Prostate gland (tissue), 2 donors: ENCODE measurements at regions not wholly inside any gene's neighbourhood (a gene's known extent, or its start where the extent isn't known, plus 50 kb on each side); places are given as distances from the start of the nearest gene placed in this dataset.

Experiments used
- POLR2A ChIP-seq: fragments of 450-650 bp; IDR thresholded peaks from one replicate; pipeline ENCODE4 v1.6.1; 2016; ENCODE audit warnings: antibody characterized with exemption, mild to moderate bottlenecking
- TF ChIP-seq, protein P1 (sequence below), 4 experiments: fragments of 200-600 bp in 2 of 4; fragments of 450-650 bp in 2 of 4; sonication (generic) in 2 of 4; IDR thresholded peaks; 1 replicate in 3 of 4; 2 replicates in 1 of 4; pipeline ENCODE4 v1.5.1; 2016 to 2019; ENCODE audit warnings: antibody characterized with exemption in 4 of 4, mild to moderate bottlenecking in 2 of 4, moderate library complexity in 2 of 4

DNA sequence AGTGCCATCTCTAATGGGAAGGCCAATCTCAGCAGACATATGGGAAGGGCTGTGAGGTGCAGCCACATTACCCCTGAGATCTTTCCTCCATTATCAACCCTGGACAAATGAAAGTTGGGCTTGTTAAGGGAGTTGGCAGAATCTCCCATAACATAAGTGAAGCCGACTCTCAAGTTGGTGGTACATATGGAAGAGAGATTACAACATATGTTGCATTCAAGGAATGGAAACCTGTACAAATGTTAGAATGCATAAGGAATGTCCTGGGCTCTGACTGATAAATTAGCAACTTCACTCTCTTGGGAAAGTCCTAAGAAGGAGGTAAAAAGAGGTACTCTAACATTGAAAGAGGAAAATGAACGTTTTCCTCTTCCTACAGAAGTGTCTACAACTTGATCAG, 288.7 kb downstream of the IL20RB start:
- TF ChIP-seq, protein P1, sequence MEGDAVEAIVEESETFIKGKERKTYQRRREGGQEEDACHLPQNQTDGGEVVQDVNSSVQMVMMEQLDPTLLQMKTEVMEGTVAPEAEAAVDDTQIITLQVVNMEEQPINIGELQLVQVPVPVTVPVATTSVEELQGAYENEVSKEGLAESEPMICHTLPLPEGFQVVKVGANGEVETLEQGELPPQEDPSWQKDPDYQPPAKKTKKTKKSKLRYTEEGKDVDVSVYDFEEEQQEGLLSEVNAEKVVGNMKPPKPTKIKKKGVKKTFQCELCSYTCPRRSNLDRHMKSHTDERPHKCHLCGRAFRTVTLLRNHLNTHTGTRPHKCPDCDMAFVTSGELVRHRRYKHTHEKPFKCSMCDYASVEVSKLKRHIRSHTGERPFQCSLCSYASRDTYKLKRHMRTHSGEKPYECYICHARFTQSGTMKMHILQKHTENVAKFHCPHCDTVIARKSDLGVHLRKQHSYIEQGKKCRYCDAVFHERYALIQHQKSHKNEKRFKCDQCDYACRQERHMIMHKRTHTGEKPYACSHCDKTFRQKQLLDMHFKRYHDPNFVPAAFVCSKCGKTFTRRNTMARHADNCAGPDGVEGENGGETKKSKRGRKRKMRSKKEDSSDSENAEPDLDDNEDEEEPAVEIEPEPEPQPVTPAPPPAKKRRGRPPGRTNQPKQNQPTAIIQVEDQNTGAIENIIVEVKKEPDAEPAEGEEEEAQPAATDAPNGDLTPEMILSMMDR (IDR thresholded peaks at IDR 0.05): no peak
- TF ChIP-seq POLR2A: no peak
